B cell (primary cell): ENCODE measurements at regions not wholly inside any gene's neighbourhood (a gene's known extent, or its start where the extent isn't known, plus 50 kb on each side); places are given as distances from the start of the nearest gene placed in this dataset.

Experiments
- ATAC-seq: fragments of 200-7000 bp; cut with Tn5 transposase; one replicate; pipeline ENCODE4 v1.10.0; 2021; ENCODE audit warnings: low read depth, mild to moderate bottlenecking, moderate number of reproducible peaks, moderate library complexity
- CTCF ChIA-PET: fragments of 350-600 bp; sonication (Branson Sonifier 250); formaldehyde crosslinking; loops from one replicate; lab custom pipeline; 2021; ENCODE audit warnings: antibody characterized with exemption, inconsistent platforms; lab: Charles Lee
- POLR2A ChIA-PET: fragments of 350-600 bp; sonication (Branson Sonifier 250); formaldehyde crosslinking; loops from one replicate; lab custom pipeline; 2021; ENCODE audit warnings: antibody characterized with exemption; lab: Charles Lee
- DNase-seq: peaks from one replicate; pipeline ENCODE4 v3.0.0; 2013
- H2AFZ ChIP-seq: 2 replicates; pipeline ENCODE4 v1.6.1; 2012; ENCODE audit warnings: mild to moderate bottlenecking, low read depth, low read length; ENCODE audit not compliant: insufficient read depth, poor library complexity, severe bottlenecking
- H3K27ac ChIP-seq, 2 donors: 1 replicate in 1 of 2; 2 replicates in 1 of 2; pipeline ENCODE4 v1.5.1; 2012 to 2013; ENCODE audit warnings: low read length in 2 of 2, mild to moderate bottlenecking in 2 of 2, moderate library complexity in 1 of 2
- H3K27me3 ChIP-seq, 4 experiments: fragments of 200-600 bp in 1 of 4; sonication (generic) in 1 of 4; replicated peaks in 1 of 4; 1 replicate in 2 of 4; 2 replicates in 2 of 4; pipeline versions ENCODE4 v1.6.1 to v1.7.0; 2013 to 2016; ENCODE audit warnings: low read length in 3 of 4, mild to moderate bottlenecking in 2 of 4, mixed read lengths in 1 of 4, moderate library complexity in 1 of 4; ENCODE audit not compliant: insufficient read depth in 4 of 4, control insufficient read depth in 3 of 4; ENCODE audit errors: control extremely low read depth in 1 of 4
- H3K36me3 ChIP-seq, 2 experiments: replicated peaks in 1 of 2; 1 replicate in 1 of 2; 2 replicates in 1 of 2; pipeline versions ENCODE4 v1.6.1 to v1.7.1; 2013; ENCODE audit warnings: low read length in 1 of 2; ENCODE audit not compliant: insufficient read depth in 2 of 2, control insufficient read depth in 1 of 2; ENCODE audit errors: control extremely low read depth in 1 of 2, extremely low read depth in 1 of 2
- H3K4me1 ChIP-seq, 2 donors: fragments of 200-600 bp in 1 of 2; sonication (generic) in 1 of 2; 1 replicate in 1 of 2; 2 replicates in 1 of 2; pipeline versions ENCODE4 v1.5.1 to v1.6.1; 2013 to 2017; ENCODE audit warnings: low read length in 2 of 2; ENCODE audit not compliant: control insufficient read depth in 2 of 2, insufficient read depth in 2 of 2
- H3K4me2 ChIP-seq: replicated peaks from 2 replicates; pipeline ENCODE3; 2012; ENCODE audit warnings: mild to moderate bottlenecking, low read depth, low read length; ENCODE audit not compliant: poor library complexity, severe bottlenecking
- H3K4me3 ChIP-seq, 5 experiments: fragments of 200-600 bp in 1 of 5; sonication (generic) in 1 of 5; 1 replicate in 3 of 5; 2 replicates in 2 of 5; pipeline versions ENCODE4 v1.5.1 to v1.7.0; 2011 to 2016; ENCODE audit warnings: low read length in 4 of 5, mild to moderate bottlenecking in 4 of 5, low read depth in 2 of 5, control low read depth in 1 of 5, moderate library complexity in 1 of 5; ENCODE audit not compliant: insufficient read depth in 1 of 5; ENCODE audit errors: control extremely low read depth in 1 of 5, extremely low read depth in 1 of 5
- H3K79me2 ChIP-seq: fragments of 200-600 bp; sonication (generic); one replicate; pipeline ENCODE4 v1.6.0; 2016; ENCODE audit warnings: low read length; ENCODE audit not compliant: control insufficient read depth, insufficient read depth
- H3K9ac ChIP-seq: fragments of 200-600 bp; sonication (generic); 2 replicates; pipeline ENCODE4 v1.6.1; 2017; ENCODE audit warnings: mild to moderate bottlenecking, low read length, moderate library complexity
- H3K9me3 ChIP-seq, 3 donors: one replicate each; pipeline versions ENCODE4 v1.6.1 to v1.7.1; 2013; ENCODE audit warnings: low read length in 2 of 3; ENCODE audit not compliant: control insufficient read depth in 2 of 3, insufficient read depth in 1 of 3; ENCODE audit errors: control extremely low read depth in 1 of 3
- H4K20me1 ChIP-seq: 2 replicates; pipeline ENCODE4 v1.6.0; 2012; ENCODE audit warnings: mild to moderate bottlenecking, low read length; ENCODE audit not compliant: insufficient read depth, control insufficient read depth, poor library complexity, severe bottlenecking
- H3K27ac Mint-ChIP-seq: one replicate; pipeline ENCODE4 v1.8.0; 2021; ENCODE audit warnings: mixed read lengths
- H3K27me3 Mint-ChIP-seq: one replicate; pipeline ENCODE4 v1.8.0; 2021; ENCODE audit warnings: mixed read lengths
- H3K4me1 Mint-ChIP-seq: one replicate; pipeline ENCODE4 v1.8.0; 2021; ENCODE audit warnings: mixed read lengths
- H3K4me3 Mint-ChIP-seq: one replicate; pipeline ENCODE4 v1.8.0; 2021; ENCODE audit warnings: mixed read lengths
- H3K9me3 Mint-ChIP-seq: one replicate; pipeline ENCODE4 v1.8.0; 2022; ENCODE audit warnings: mixed read lengths; ENCODE audit not compliant: insufficient read depth
- EZH2 ChIP-seq: IDR thresholded peaks from 2 replicates; pipeline ENCODE4 v1.6.1; 2012; ENCODE audit warnings: borderline replicate concordance, low read depth, mild to moderate bottlenecking, moderate library complexity, low read length; ENCODE audit not compliant: insufficient read depth, poor library complexity, severe bottlenecking
- WGBS: methylation state at CpG from one replicate; pipeline ENCODE4 v1.1.5; 2013; ENCODE audit warnings: missing lambda C conversion rate; ENCODE audit not compliant: insufficient coverage; 5-methylcytosine and 5-hydroxymethylcytosine counted together
- intact Hi-C: fragments of 100-400 bp; cut with micrococcal nuclease; formaldehyde crosslinking; loops from one replicate; pipeline ENCODE4 v1.10.0; 2022
- TF ChIP-seq, protein P1 (sequence below): fragments of 200-600 bp; IDR thresholded peaks from one replicate; pipeline ENCODE4 v1.8.0; 2022; ENCODE audit warnings: antibody characterized with exemption, mild to moderate bottlenecking

DNA sequence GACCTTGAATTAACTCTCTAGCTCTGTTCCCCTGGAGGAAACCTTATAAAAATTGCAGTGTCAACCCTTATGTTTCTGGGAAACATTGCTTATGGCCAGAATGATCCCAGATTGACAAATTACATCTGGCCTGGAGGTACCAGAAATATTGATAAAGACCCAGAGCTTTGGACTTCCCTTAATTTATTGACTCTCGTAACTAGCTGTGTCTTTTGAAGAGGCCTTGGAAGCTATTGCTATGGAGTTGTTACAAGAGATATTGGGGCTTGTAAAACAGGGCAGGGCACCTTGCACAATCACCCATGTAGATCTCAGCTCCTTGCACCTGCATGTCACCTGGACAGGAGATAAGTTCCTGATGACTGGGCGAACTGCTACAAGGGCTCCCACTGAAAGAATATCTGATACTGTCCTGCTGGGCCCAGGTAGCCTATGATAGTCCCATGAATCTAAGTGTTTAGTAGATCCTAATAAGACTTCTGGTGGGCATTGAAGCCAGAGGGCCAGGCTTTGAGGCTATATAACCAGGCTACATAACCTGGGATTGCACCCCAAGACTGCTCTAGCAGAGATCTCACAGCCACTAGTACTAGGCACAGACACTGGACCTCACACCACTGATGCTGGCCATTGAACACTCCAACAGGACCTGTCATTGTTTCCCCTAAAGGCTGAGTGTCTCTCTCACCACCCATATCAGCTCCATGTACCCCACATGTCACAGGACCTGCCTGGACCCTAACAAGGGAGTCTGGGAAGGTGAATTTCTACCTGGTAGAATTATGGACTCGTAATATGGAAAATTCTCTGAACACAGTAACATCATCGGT, 135.7 kb upstream of the PWP1 start:
- CTCF ChIA-PET, result no interaction called here
- Histone ChIP-seq H3K9ac (no peak overlapping the region), H3K27me3 (no peaks in the 10 kb centered on the region), H3K9me3 (peaks cover 0 to 9% (median 2%) of the 10 kb centered on the region in 3 donors), H3K27ac (no peak overlapping the region), H3K4me1 (peaks cover 6% of the 10 kb centered on the region in 2 donors), H3K79me2 (no peaks in the 10 kb centered on the region), H4K20me1 (no peaks in the 10 kb centered on the region), H3K4me3 (no peak overlapping the region), H3K36me3 (no peaks in the 10 kb centered on the region), H3K4me2 (no peak overlapping the region), H2AFZ (no peak overlapping the region)
- Mint-ChIP-seq H3K27me3 (peaks cover 4% of the 10 kb centered on the region), H3K9me3 (peaks cover 5% of the 10 kb centered on the region), H3K27ac (no peak overlapping the region), H3K4me1 (peaks cover 4% of the 10 kb centered on the region), H3K4me3 (no peak overlapping the region)
- 100% methylated on average over 1 of the region's 4 CpGs for WGBS
- intact Hi-C loops, result no loop called here
- no peak for ATAC-seq
- POLR2A ChIA-PET, result no interaction called here
- TF ChIP-seq, protein P1, sequence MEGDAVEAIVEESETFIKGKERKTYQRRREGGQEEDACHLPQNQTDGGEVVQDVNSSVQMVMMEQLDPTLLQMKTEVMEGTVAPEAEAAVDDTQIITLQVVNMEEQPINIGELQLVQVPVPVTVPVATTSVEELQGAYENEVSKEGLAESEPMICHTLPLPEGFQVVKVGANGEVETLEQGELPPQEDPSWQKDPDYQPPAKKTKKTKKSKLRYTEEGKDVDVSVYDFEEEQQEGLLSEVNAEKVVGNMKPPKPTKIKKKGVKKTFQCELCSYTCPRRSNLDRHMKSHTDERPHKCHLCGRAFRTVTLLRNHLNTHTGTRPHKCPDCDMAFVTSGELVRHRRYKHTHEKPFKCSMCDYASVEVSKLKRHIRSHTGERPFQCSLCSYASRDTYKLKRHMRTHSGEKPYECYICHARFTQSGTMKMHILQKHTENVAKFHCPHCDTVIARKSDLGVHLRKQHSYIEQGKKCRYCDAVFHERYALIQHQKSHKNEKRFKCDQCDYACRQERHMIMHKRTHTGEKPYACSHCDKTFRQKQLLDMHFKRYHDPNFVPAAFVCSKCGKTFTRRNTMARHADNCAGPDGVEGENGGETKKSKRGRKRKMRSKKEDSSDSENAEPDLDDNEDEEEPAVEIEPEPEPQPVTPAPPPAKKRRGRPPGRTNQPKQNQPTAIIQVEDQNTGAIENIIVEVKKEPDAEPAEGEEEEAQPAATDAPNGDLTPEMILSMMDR, result no peak
- no peak for TF ChIP-seq EZH2
- no peak for DNase-seq

DNA sequence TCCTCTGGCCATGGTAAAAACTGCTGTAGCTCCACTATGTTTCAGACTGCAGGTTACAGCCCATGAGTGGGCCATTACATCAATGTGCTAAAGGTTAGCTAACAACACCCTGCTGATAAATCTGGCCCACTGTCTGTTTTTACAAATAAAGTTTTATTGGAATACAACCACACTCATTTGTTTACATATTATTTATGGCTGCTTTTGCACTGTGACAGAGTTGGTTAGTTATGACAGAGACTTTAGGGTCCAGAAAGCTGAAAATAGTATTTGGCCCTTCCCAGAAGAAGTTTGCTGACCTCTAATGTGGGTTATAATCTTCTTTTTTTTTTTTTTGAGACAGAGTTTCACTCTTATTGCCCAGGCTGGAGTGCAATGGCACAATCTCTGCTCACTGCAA, 134.2 kb upstream of the PWP1 start:
- H3K9me3 ChIP-seq, result peaks cover 0 to 9% (median 2%) of the 10 kb centered on the region in 3 donors
- ChIA-PET CTCF (no interaction called here), POLR2A (no interaction called here)
- Mint-ChIP-seq H3K27me3 (peaks cover 4% of the 10 kb centered on the region), H3K4me1 (peaks cover 4% of the 10 kb centered on the region), H3K4me3 (no peak overlapping the region), H3K27ac (no peak overlapping the region), H3K9me3 (peaks cover 5% of the 10 kb centered on the region)
- no peaks in the 10 kb centered on the region for H3K79me2 ChIP-seq
- H3K4me3 ChIP-seq, result no peak overlapping the region
- peaks cover 6% of the 10 kb centered on the region in 2 donors for H3K4me1 ChIP-seq
- H3K9ac ChIP-seq, result no peak overlapping the region
- intact Hi-C loops, result no loop called here
- no peaks in the 10 kb centered on the region for H3K36me3 ChIP-seq
- no peak overlapping the region for H3K27ac ChIP-seq
- no peak overlapping the region for H3K4me2 ChIP-seq
- H2AFZ ChIP-seq, result no peak overlapping the region
- no peaks in the 10 kb centered on the region for H4K20me1 ChIP-seq
- no peak for DNase-seq
- no peak for TF ChIP-seq EZH2
- TF ChIP-seq, protein P1, result no peak
- H3K27me3 ChIP-seq, result no peaks in the 10 kb centered on the region
- ATAC-seq, result no peak
